ENCODE measurements at regions not wholly inside any gene's neighbourhood (a gene's known extent, or its start where the extent isn't known, plus 50 kb on each side); places are given as distances from the start of the nearest gene placed in this dataset.

DNA sequence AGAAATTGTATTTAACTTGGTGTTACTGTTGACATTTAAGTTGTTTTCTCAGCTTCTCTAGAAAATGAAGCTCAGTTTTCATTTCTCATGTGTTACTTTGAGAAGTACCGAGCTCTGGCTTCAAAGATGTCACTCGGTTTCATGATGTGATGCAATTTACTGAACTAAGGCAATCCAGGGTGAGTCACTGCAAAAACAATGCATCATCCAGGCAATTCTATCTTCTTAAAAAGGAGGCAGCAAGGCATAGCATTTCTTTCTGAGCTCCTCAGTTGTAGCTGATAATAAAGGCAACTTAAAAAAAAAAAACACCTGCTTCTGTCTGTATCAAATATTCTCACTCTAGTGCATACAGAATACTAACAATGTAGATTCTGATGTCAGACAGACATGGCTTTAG is 91.1 kb upstream of the KCNA4 start:
- intact Hi-C loops (cut with micrococcal nuclease; ENCODE audit: unreplicated experiment): no loop called here
- H3K9me2 ChIP-seq (ENCODE audit: insufficient read depth, low read length): no peaks in the 10 kb centered on the region
- H2AFZ ChIP-seq (ENCODE audit: low read length): no peak overlapping the region
- no peaks in the 10 kb centered on the region for H3K79me2 ChIP-seq (ENCODE audit: insufficient read depth, low read depth, low read length)
- no peak overlapping the region for H3K4me2 ChIP-seq (ENCODE audit: low read length)
- no peaks in the 10 kb centered on the region for H3K9me3 ChIP-seq (ENCODE audit: low read length)
- no peaks in the 10 kb centered on the region for H4K20me1 ChIP-seq (ENCODE audit: insufficient read depth, low read length)
- no peak for DNase-seq (ENCODE audit: low spot score)
- no peak for TF ChIP-seq EZH2phosphoT487 (IDR thresholded peaks at IDR 0.05; ENCODE audit: borderline replicate concordance, low read depth, low read length)
- TF ChIP-seq, protein P1, sequence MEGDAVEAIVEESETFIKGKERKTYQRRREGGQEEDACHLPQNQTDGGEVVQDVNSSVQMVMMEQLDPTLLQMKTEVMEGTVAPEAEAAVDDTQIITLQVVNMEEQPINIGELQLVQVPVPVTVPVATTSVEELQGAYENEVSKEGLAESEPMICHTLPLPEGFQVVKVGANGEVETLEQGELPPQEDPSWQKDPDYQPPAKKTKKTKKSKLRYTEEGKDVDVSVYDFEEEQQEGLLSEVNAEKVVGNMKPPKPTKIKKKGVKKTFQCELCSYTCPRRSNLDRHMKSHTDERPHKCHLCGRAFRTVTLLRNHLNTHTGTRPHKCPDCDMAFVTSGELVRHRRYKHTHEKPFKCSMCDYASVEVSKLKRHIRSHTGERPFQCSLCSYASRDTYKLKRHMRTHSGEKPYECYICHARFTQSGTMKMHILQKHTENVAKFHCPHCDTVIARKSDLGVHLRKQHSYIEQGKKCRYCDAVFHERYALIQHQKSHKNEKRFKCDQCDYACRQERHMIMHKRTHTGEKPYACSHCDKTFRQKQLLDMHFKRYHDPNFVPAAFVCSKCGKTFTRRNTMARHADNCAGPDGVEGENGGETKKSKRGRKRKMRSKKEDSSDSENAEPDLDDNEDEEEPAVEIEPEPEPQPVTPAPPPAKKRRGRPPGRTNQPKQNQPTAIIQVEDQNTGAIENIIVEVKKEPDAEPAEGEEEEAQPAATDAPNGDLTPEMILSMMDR (conservative IDR thresholded peaks at IDR 0.05; ENCODE audit: low read length): no peak
- no TSS peak for BruUV-seq (replicated peaks)
- no peak overlapping the region for H3K4me3 ChIP-seq (ENCODE audit: low read depth, low read length, poor library complexity, severe bottlenecking)
- ChIA-PET CTCF (ENCODE audit: unreplicated experiment) (no interaction called here), POLR2A (interaction anchor here (0.5 to 1.0 kb wide), 5 partner anchors 16 to 493 kb away, joined by 3 to 5 read pairs (median 4); no protein-coding TSS in a partner anchor)
- no peak overlapping the region for H3K27ac ChIP-seq (ENCODE audit: low read depth, low read length, poor library complexity, severe bottlenecking)
- H3K4me1 ChIP-seq (ENCODE audit: insufficient read depth, low read length, poor library complexity, severe bottlenecking): no peaks in the 10 kb centered on the region
- no peaks in the 10 kb centered on the region for H3K36me3 ChIP-seq (ENCODE audit: insufficient read depth, low read length)

DNA sequence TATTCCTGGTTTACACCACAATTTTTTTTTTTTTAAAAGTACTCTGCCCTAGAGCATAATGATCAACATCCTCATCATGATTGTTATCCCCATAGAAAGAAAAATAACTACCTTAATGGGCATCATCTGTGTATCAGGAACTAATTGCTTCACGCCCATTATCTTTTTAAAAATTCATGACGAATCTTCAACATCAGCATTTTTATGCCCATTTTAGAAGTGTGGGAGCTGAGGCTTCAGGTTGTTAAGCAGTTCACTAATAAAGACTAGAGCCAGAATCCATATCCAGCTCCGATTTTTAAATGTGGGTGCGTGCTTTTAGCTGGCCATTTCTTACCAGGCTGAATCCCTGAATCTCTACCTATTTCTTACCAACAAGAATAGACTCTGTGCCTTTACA is 92.9 kb upstream of the KCNA4 start:
- CTCF ChIA-PET (ENCODE audit: unreplicated experiment): no interaction called here
- Histone ChIP-seq H3K4me1 (ENCODE audit: insufficient read depth, low read length, poor library complexity, severe bottlenecking) (no peaks in the 10 kb centered on the region), H3K4me3 (ENCODE audit: low read depth, low read length, poor library complexity, severe bottlenecking) (no peak overlapping the region), H3K27ac (ENCODE audit: low read depth, low read length, poor library complexity, severe bottlenecking) (no peak overlapping the region), H2AFZ (ENCODE audit: low read length) (no peak overlapping the region), H3K9me2 (ENCODE audit: insufficient read depth, low read length) (no peaks in the 10 kb centered on the region; the same call in 1 of the 2 replicates), H3K4me2 (ENCODE audit: low read length) (no peak overlapping the region), H4K20me1 (ENCODE audit: insufficient read depth, low read length) (no peaks in the 10 kb centered on the region), H3K9me3 (ENCODE audit: low read length) (no peaks in the 10 kb centered on the region), H3K79me2 (ENCODE audit: insufficient read depth, low read depth, low read length) (no peaks in the 10 kb centered on the region), H3K36me3 (ENCODE audit: insufficient read depth, low read length) (no peaks in the 10 kb centered on the region)
- POLR2A ChIA-PET: interaction anchor here (0.5 kb wide), 1 partner anchor 635 kb away, joined by 3 read pairs; no protein-coding TSS in a partner anchor
- no peak for DNase-seq (ENCODE audit: low spot score)
- intact Hi-C loops (cut with micrococcal nuclease; ENCODE audit: unreplicated experiment): no loop called here
- no TSS peak for BruUV-seq (replicated peaks)
- no peak for TF ChIP-seq EZH2phosphoT487 (IDR thresholded peaks at IDR 0.05; ENCODE audit: borderline replicate concordance, low read depth, low read length)
- TF ChIP-seq, protein P1 (conservative IDR thresholded peaks at IDR 0.05; ENCODE audit: low read length): no peak

DNA sequence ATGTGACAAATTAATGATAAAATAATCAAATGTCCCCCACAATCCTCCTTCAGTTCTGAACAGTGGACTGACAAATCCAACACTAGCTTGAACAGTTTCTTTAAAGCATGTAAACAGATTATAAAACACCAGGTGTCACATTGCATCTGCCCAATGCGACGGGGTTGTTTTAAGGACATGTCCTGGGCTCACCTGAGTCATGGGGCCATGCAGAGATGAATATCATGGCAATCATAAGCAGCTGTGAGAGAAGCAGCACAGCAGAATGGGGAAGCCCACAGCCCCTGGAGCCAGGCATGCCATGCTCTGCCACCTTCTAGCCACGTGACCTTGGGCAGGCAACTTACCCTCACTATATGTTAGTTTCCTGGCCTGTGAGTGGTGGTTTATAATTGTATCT is 93.9 kb upstream of the KCNA4 start:
- no peaks in the 10 kb centered on the region for H3K4me1 ChIP-seq (ENCODE audit: insufficient read depth, low read length, poor library complexity, severe bottlenecking)
- DNase-seq (ENCODE audit: low spot score): no peak
- CTCF ChIA-PET (ENCODE audit: unreplicated experiment): no interaction called here
- H3K9me3 ChIP-seq (ENCODE audit: low read length): no peaks in the 10 kb centered on the region
- H2AFZ ChIP-seq (ENCODE audit: low read length): no peak overlapping the region
- BruUV-seq (replicated peaks): no TSS peak
- no peaks in the 10 kb centered on the region; the same call in 1 of the 2 replicates for H3K9me2 ChIP-seq (ENCODE audit: insufficient read depth, low read length)
- no peaks in the 10 kb centered on the region for H3K79me2 ChIP-seq (ENCODE audit: insufficient read depth, low read depth, low read length)
- H3K27ac ChIP-seq (ENCODE audit: low read depth, low read length, poor library complexity, severe bottlenecking): no peak overlapping the region
- no peak overlapping the region for H3K4me3 ChIP-seq (ENCODE audit: low read depth, low read length, poor library complexity, severe bottlenecking)
- TF ChIP-seq EZH2phosphoT487 (IDR thresholded peaks at IDR 0.05; ENCODE audit: borderline replicate concordance, low read depth, low read length): no peak
- TF ChIP-seq, protein P1 (conservative IDR thresholded peaks at IDR 0.05; ENCODE audit: low read length): no peak
- no peaks in the 10 kb centered on the region for H4K20me1 ChIP-seq (ENCODE audit: insufficient read depth, low read length)
- intact Hi-C loops (cut with micrococcal nuclease; ENCODE audit: unreplicated experiment): no loop called here
- POLR2A ChIA-PET: no interaction called here
- H3K4me2 ChIP-seq (ENCODE audit: low read length): no peak overlapping the region
- no peaks in the 10 kb centered on the region for H3K36me3 ChIP-seq (ENCODE audit: insufficient read depth, low read length)

All from OCI-LY7 (cell line).